Activated CD4-positive, CD25-positive, alpha-beta regulatory T cell treated with anti-CD3 and anti-CD28 coated beads, Interleukin-2, amount 50 U/mL, for 16 hours (primary cell): ENCODE measurements at regions not wholly inside any gene's neighbourhood (a gene's known extent, or its start where the extent isn't known, plus 50 kb on each side); places are given as distances from the start of the nearest gene placed in this dataset.
"Not testable (repeated sequence)": the region's sequence is repeated elsewhere in the genome, so short reads cannot be mapped to it uniquely, and the experiment has no call there.

Experiments used
- DNase-seq: peaks from one replicate; pipeline ENCODE4 v3.0.0-alpha.2; 2020; ENCODE audit warnings: low read depth, low spot score

DNA sequence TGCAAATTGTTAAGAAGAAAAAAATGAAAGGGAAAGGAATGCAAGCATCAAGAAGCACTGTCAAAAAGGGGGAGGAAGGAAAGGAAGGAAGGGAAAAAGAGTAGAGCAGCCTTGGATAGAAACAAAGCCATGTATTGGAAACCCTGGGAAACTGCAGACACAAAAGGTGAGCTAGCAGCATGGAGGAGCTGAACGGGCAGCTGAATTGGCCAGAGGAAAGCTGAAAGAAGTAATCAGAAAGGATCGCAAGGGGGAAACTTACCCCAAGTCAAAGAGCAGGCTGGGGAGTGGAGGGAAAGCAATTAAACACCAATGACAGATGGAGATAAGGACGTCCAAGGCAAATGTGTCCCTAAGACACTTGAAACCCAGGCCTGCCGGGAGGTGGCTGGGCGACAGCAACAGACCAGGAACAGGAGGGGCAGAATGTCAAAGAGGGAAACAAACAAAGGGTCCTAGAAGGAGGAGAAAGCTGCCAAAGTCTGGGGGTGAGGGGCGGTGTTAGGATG, 93.8 kb upstream of the SVIL start:
- DNase-seq: no peak

- DNase-seq: not testable (repeated sequence)
These were observed 91.2 kb upstream of the SVIL start for GRCh38 chr10:29725927-29726326.

DNA sequence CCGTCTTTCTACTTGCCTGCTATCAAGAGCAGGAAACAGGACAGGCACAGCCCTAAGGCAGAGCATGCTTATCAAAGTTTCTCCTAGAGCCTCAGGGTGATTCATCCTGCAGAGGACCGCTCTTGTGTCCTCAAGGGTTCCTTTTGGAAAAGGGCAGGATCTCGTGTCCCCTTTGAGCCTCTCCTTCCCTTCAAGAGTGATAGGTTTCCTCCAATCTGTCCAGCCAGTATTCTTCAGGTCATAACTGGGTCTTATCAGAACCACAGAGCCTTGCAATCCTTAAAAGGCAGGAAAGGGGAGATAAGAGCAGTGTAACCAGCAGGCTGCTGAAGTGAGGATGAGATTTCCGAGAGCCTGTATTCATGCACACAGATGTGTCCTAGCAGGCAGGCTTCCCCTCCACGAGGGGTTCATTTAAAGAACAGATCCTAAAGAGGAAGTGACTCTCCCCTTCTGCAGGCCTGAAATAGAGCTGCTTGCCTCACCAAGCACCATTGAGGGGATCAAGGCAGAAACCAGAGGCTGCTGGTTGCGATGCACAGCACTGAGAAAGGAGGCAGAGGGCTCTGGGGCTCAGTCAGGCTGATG, 90.5 kb upstream of the SVIL start:
- no peak for DNase-seq

DNA sequence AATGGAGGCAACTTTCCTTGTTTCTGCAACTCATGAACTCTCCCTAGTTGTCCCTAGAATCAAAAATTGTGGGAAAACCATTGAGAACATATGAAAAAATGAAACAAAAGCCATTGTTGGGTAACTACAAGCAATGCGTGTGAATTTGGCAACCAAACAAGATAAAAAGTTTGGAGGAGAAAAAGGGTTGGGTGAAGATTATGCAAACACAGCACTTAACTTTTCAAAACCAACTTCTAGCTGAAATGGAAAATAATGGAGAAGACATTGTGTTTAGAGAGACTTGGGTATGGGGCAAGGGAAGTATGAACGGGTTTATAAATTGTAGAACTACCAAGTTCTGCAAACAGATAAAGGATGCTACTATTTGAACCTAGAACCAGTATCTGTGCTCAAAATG, 89.0 kb upstream of the SVIL start:
- no peak for DNase-seq

GRCh38 chr10:29722777-29723176, 88.0 kb upstream of the SVIL start:
- no peak for DNase-seq

- no peak for DNase-seq
These were observed 85.4 kb upstream of the SVIL start for GRCh38 chr10:29720149-29720548.

DNA sequence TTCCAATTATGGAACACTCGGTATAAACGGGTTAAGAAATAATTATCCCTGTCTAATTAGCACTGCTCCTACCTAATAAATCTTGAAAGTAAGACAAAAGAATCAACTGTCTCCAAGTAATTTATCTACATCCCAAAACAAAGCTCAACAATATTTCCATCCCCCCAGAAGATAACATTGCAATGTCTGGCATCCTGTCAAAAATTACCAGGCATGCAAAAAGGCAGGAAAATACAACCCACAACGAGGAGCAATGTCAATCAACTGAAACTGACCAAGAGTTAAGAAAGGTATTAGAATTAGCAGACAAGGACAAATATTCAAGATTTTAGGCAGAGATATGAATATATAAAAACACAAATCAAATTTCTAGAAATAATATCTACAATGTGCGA, 84.5 kb upstream of the SVIL start:
- no peak for DNase-seq

DNA sequence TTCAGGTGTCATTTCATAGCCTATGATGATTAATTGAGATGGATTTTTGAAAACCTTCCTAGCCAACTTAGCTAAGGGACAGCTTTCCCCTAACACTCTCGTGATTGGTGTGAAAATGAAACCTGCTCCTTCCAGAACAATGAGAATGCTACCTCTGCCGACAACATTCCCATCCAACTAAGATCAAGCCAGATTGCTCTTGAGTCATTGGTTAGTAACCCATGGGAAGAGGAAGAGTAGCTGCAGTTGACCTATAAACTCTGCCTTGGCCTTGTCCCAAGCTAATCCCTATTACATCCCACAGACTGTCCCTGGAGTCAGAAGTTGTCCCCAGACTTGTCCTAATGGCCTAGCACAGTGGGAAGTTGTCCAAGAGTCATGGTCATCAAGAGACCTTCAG, 80.5 kb upstream of the SVIL start:
- DNase-seq: no peak

- DNase-seq: no peak
These were observed 79.5 kb upstream of the SVIL start for GRCh38 chr10:29714096-29714874.

GRCh38 chr10:29713450-29713849, 78.7 kb upstream of the SVIL start:
- DNase-seq: no peak

DNA sequence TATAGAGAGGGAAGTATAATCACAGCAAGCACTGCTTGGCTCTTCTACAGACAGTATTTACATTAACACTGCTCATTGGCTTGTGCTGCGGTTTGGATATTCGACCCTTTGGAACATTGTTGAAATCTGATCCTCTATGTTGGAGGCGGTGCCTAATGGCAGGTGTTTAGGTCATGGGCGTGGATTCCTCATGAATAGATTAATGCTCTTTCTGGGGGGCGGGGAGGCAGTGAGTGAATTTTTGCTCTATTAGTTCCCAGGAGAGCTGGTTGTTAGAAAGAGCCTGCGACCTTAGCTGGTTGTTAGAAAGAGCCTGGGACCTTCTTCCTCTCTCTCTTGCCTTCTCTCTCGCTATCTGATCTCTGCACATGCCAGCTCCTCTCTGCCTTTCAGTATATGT, 77.3 kb upstream of the SVIL start:
- DNase-seq: no peak

- no peak for DNase-seq
These were observed 75.4 kb upstream of the SVIL start for GRCh38 chr10:29710128-29710527.

DNA sequence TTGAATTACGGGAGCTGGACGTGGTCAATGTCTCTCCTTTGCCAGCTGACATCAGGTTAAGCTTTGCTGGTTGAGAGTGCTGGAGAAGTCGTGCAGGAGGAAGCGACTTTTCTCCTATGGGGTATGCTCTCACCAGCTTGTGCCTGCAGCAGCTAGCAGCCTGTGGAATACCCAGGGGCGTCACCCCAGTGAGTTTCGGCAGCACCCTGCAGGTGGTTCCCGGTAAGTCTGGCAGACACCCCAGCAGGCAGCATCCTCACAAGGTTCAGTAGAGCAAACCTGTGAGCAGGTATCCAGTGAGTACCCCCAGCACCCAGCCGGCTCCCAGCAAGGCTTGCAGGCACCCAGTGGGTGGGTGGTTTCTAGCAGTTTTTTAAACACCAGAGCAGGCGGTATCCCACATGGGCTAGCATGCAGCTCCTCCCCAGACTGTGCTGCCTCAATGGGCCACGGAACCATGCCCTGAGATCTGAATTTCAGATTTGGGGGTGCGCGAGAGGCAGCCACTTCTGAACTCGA, 74.8 kb upstream of the SVIL start:
- DNase-seq: no peak

DNA sequence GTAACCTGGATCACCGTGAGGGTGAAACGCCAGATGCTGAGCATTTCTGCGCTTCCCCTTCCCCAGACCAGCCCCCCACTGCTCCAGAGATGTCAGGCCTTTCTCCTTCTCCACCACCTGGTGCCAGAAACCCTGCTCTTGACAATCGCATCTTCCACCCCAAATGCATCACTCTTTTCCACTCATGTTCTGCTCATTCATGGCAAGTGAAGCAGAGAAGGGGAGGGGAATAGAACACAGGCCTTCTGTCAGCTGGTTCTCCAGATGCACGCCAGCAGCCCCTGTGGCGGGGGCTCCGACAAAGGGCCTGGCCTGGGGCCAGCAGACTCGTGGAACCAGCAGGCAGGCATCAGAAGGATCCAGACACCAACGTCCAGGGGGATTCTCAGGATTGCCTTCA, 68.5 kb upstream of the SVIL start:
- DNase-seq: no peak

- no peak for DNase-seq
These were observed 67.7 kb upstream of the SVIL start for GRCh38 chr10:29702273-29703164.

- no peak for DNase-seq
These were observed 66.5 kb upstream of the SVIL start for GRCh38 chr10:29701306-29701705.

- no peak for DNase-seq
These were observed 64.8 kb upstream of the SVIL start for GRCh38 chr10:29699621-29700020.

DNA sequence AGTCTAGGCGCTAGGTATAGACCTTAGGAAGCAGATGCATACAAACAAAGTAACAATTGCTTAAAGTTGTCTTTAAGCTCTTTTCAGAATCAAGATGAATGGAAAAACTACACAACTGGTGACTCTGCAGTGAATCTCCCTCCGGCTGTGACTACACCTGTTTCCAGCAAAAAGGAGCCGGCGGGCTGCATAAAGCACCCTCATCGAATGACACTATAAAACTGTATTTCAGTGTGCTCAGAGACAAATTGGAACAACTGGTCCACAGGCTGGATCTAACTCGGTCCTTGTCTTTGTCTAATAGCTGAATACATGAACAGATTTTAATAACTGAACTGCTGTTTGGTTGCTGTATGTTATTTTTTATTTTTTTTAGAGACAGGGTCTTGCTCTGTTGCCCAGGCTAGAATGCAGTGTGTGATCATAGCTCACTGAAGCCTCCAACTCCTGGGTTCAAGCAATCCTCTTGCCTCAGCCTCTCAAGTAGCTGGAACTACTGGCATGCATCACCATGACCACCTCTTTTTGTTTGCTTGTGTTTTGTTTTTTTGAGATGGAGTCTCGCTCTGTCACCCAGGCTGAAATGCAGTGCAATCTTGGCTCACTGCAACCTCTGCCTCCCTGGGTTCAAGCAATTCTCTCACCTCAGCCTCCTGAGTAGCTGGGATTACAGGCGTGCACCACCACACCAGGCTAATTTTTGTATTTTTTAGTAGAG, 64.2 kb upstream of the SVIL start:
- DNase-seq: no peak

- not testable (repeated sequence) for DNase-seq
These were observed 61.8 kb upstream of the SVIL start for GRCh38 chr10:29696581-29696980.

GRCh38 chr10:29694121-29694520, 59.4 kb upstream of the SVIL start:
- DNase-seq: no peak

- no peak for DNase-seq
These were observed 57.4 kb upstream of the SVIL start for GRCh38 chr10:29692121-29692539.
